IPS-20b (cell line): ENCODE measurements at regions not wholly inside any gene's neighbourhood (a gene's known extent, or its start where the extent isn't known, plus 50 kb on each side); places are given as distances from the start of the nearest gene placed in this dataset.
"Not testable (repeated sequence)": the region's sequence is repeated elsewhere in the genome, so short reads cannot be mapped to it uniquely, and the experiment has no call there.

Experiments
- H3K27ac ChIP-seq: one replicate; pipeline ENCODE4 v1.5.1; 2013; ENCODE audit warnings: low read length
- H3K27me3 ChIP-seq: 2 replicates; pipeline ENCODE4 v1.6.1; 2013; ENCODE audit warnings: mild to moderate bottlenecking, low read length, inconsistent platforms; ENCODE audit not compliant: insufficient read depth
- H3K36me3 ChIP-seq: 2 replicates; pipeline ENCODE4 v1.6.1; 2013; ENCODE audit warnings: low read depth, mild to moderate bottlenecking, inconsistent platforms, low read length, moderate library complexity; ENCODE audit not compliant: insufficient read depth
- H3K4me1 ChIP-seq: 2 replicates; pipeline ENCODE4 v1.6.1; 2013; ENCODE audit warnings: mild to moderate bottlenecking, control low read depth, inconsistent platforms, low read length, moderate library complexity; ENCODE audit not compliant: insufficient read depth
- H3K4me3 ChIP-seq: 2 replicates; pipeline ENCODE4 v1.5.1; 2013; ENCODE audit warnings: mild to moderate bottlenecking, low read length, inconsistent platforms
- H3K9ac ChIP-seq: 2 replicates; pipeline ENCODE4 v1.6.1; 2013; ENCODE audit warnings: low read depth, mild to moderate bottlenecking, inconsistent platforms, low read length, moderate library complexity
- H3K9me3 ChIP-seq: 2 replicates; pipeline ENCODE4 v1.6.1; 2013; ENCODE audit warnings: mild to moderate bottlenecking, low read depth, low read length, inconsistent platforms; ENCODE audit not compliant: insufficient read depth

DNA sequence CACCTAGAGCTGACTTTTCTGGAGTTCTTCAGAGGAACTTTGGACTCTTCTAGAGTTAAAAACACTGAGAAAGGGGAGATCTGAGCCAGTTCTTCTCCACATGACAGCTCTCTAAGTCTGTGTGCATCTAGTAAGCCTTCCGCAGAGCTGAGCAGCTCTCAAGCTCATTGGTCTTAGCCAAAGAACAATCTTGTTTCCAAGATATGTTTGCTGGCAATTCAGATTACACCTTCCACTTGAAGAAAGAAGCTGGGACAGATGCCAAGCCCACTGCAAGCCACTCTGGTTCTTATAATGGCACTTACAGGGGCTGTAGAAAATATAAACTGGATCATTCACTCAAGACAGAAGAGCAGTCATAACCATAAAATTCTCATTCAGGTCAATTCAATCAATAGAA, 134.1 kb upstream of the TOX3 start:
- no peaks in the 10 kb centered on the region for H3K27me3 ChIP-seq
- H3K9me3 ChIP-seq: 0 out of 2 replicates have a peak, but pooled peaks cover 4% of the 10 kb centered on the region
- no peaks in the 10 kb centered on the region for H3K4me1 ChIP-seq
- H3K4me3 ChIP-seq: no peak overlapping the region
- H3K27ac ChIP-seq: no peak overlapping the region
- H3K9ac ChIP-seq: no peak overlapping the region
- no peaks in the 10 kb centered on the region for H3K36me3 ChIP-seq

DNA sequence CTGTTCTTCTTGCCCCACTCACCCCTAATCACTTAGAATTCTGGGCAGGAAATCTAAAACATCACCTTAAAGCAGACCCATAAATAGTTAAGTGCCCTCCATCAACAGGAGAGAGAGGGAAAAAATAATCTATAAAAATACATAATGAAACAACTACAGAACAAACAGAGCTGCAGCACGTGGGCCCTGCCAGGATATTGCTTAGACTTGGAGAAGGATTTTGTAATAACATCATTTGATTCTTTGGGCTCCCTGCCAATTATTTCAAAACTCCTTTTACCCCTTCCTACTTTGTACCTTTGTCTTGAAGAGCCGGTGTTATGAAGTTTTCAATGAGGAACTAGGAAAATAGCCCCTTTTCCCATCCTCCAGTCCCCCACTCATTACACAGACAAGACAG, 130.6 kb upstream of the TOX3 start:
- no peaks in the 10 kb centered on the region for H3K4me1 ChIP-seq
- no peak overlapping the region for H3K4me3 ChIP-seq
- no peak overlapping the region for H3K27ac ChIP-seq
- no peak overlapping the region for H3K9ac ChIP-seq
- H3K36me3 ChIP-seq: no peaks in the 10 kb centered on the region
- no peaks in the 10 kb centered on the region for H3K27me3 ChIP-seq
- no peaks in the 10 kb centered on the region for H3K9me3 ChIP-seq

DNA sequence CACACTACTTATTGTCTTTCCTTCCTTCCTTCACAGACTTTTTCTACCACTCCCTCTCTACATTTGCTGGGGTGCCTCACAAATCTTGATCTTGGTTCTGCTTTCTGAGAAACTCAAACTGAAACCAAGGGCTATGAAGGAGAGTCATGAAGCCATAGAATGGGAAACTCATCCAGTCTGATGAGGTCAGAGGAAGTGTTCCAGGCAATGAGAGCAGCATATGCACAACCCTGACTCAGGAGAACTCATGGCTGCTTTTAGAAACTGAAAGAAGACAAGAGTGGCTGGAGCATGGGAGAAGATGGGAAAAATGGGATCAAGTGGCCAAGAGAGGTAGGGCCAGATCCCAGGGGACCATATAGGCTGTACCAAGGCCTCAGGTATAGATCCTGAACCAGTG, 130.0 kb upstream of the TOX3 start:
- Histone ChIP-seq H3K4me3 (no peak overlapping the region), H3K36me3 (no peaks in the 10 kb centered on the region), H3K27me3 (no peaks in the 10 kb centered on the region), H3K9ac (no peak overlapping the region), H3K27ac (no peak overlapping the region), H3K9me3 (no peaks in the 10 kb centered on the region), H3K4me1 (no peaks in the 10 kb centered on the region)

DNA sequence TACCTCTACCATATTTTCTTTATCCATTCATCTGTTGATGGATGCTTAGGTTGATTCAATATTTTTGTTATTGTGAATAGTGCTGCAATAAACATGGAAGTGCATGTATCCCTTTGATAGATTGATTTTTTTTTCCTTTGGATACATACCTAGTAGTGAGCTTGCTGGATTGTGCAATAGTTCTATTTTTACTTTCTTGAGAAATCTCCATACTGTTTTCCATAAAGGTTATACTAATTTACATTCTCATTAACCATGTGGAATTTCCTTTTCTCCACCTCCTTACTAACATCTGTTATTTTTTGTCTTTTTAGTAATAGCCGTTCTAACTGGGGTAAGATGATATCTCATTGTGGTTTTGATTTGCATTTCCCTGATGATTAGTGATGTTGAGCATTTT, 124.6 kb upstream of the TOX3 start:
- Histone ChIP-seq H3K27me3 (no peaks in the 10 kb centered on the region), H3K4me1 (no peaks in the 10 kb centered on the region), H3K36me3 (no peaks in the 10 kb centered on the region), H3K27ac (no peak overlapping the region), H3K9ac (no peak overlapping the region), H3K4me3 (no peak overlapping the region), H3K9me3 (no peaks in the 10 kb centered on the region)

DNA sequence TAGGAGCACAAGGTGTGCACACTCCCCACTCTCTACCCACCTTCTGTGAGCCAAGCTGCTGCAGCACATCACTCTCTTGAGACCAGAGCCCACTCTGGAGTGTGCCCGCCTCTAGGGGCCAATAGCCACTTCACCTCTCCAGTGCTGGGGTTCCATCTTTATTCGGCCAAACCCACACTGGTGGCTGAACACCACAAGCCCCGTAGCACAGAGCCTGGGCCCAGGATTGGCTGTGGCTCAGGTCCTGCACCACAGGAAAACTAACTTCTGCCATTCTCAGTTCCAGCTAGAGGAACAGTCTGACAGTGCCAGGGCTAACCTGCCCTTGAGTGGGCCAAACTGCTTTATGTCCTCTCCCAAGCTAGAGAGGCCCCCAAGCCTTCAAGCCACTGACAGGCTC, 111.0 kb upstream of the TOX3 start:
- H3K9ac ChIP-seq: no peak overlapping the region
- no peaks in the 10 kb centered on the region for H3K4me1 ChIP-seq
- no peak overlapping the region for H3K27ac ChIP-seq
- H3K36me3 ChIP-seq: no peaks in the 10 kb centered on the region
- no peak overlapping the region for H3K4me3 ChIP-seq
- no peaks in the 10 kb centered on the region for H3K27me3 ChIP-seq
- H3K9me3 ChIP-seq: no peaks in the 10 kb centered on the region; the same call in 1 of the 2 replicates

DNA sequence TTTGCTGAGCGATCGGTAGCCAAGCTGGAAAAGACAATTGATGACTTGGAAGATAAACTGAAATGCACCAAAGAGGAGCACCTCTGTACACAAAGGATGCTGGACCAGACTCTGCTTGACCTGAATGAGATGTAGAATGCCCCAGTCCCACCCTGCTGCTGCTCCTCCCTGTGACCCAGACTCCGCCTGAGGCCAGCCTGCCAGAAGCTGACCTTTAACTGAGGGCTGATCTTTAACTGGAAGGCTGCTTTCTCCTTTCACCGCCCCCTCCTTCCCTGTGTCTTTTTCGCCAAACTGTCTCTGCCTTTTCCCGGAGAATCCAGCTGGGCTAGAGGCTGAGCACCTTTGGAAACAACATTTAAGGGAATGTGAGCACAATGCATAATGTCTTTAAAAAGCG, 109.0 kb upstream of the TOX3 start:
- not testable (repeated sequence) for H3K9ac ChIP-seq, H3K27ac ChIP-seq, H3K4me1 ChIP-seq, H3K36me3 ChIP-seq, H3K9me3 ChIP-seq, H3K4me3 ChIP-seq, H3K27me3 ChIP-seq

DNA sequence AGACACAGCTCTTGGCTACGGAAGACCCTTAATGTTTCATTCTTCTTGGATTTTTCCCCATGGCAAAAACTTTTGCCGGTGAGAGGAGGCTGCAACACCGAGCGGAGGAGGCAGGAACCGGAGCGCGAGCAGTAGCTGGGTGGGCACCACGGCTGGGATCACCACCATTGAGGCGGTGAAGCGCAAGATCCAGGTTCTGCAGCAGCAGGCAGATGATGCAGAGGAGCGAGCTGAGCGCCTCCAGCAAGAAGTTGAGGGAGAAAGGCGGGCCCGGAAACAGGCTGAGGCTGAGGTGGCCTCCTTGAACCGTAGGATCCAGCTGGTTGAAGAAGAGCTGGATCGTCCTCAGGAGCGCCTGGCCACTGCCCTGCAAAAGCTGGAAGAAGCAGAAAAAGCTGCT, 108.2 kb upstream of the TOX3 start:
- H3K27me3 ChIP-seq, H3K4me3 ChIP-seq, H3K4me1 ChIP-seq, H3K9ac ChIP-seq, H3K9me3 ChIP-seq, H3K36me3 ChIP-seq, H3K27ac ChIP-seq: not testable (repeated sequence)

DNA sequence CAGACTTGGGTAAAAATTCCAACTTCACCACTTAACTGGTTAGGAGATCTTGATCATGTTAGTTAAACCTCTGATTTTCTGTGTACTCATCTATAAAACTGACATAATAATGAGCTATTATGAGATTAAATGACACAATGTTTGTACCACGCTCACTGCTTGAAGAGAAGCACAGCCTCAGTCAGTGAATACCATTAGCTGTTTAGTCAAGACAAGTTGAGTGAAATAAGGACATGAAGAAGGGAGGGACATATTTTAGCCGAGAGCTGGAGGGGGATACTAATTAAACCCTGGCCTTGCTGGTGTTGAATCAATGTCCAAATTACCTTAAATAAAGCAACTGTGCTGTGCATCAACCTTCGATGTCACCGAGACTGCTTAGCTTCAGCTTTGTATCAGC, 105.1 kb upstream of the TOX3 start:
- peaks cover 8% of the 10 kb centered on the region; the same call in 1 of the 2 replicates for H3K4me1 ChIP-seq
- no peak overlapping the region for H3K4me3 ChIP-seq
- no peak overlapping the region for H3K9ac ChIP-seq
- no peaks in the 10 kb centered on the region for H3K9me3 ChIP-seq
- no peak overlapping the region for H3K27ac ChIP-seq
- no peaks in the 10 kb centered on the region for H3K36me3 ChIP-seq
- H3K27me3 ChIP-seq: no peaks in the 10 kb centered on the region

DNA sequence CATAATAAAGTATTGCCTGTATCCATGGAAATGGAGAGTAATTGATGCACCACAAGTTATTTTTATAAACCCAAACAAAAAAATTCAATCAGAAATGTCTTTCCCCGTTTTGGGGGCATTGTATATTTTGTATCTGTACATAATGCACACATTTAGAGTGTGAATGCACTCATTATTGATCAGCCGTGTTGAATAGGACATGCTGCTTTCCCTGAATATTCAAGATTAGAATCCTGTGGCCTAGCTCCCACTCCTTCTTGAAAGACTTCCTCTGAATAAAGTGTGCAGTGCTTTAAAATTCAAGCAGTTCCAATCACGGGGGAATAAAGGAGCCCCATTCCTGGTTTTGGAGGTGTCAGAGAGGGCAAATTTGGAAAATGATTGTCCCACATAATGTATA, 103.8 kb upstream of the TOX3 start:
- Histone ChIP-seq H3K4me1 (peaks cover 12% of the 10 kb centered on the region; the same call in 1 of the 2 replicates), H3K9me3 (no peaks in the 10 kb centered on the region), H3K36me3 (no peaks in the 10 kb centered on the region), H3K27ac (no peak overlapping the region), H3K4me3 (no peak overlapping the region), H3K9ac (no peak overlapping the region), H3K27me3 (no peaks in the 10 kb centered on the region)

DNA sequence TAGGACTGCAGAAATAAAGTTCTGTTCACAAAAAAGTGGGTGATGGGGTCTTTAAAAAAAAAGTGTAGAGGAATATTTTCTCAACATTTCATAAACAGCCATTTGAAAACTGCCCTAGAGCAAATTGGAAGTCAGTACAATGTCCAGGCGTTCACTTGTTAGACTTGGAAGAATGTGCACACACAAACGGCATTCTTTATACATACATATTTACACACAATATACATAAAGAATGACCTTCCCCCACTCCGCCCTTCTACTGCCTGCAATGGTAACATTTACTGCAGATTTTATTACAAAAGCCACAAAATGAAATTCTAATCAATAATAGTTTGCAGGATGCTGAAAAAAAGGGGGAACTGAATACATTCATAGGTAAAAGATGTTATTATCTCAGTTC, 103.4 kb upstream of the TOX3 start:
- H3K27me3 ChIP-seq: no peaks in the 10 kb centered on the region
- H3K36me3 ChIP-seq: no peaks in the 10 kb centered on the region
- H3K4me1 ChIP-seq: peaks cover 12% of the 10 kb centered on the region; the same call in 1 of the 2 replicates
- no peak overlapping the region for H3K27ac ChIP-seq
- no peaks in the 10 kb centered on the region for H3K9me3 ChIP-seq
- H3K9ac ChIP-seq: no peak overlapping the region
- H3K4me3 ChIP-seq: no peak overlapping the region

DNA sequence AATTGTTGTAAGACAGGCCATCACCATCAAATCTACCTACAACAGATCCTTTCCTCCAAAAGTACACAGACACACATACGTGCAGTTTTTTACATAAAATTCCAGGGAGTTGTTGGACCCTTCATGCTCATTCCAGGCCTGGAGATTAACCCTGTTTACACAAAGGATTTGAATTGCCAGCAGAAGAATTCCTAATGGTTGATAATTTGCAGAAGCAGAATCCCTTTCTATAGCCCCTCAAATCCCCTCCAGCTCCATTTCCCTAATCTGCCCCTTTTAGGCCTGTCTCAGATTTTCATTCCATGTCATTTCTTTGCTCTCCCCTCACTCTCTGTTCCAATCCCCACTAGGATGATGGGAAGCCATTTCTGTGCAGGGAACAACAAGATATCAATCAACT, 102.9 kb upstream of the TOX3 start:
- no peaks in the 10 kb centered on the region for H3K27me3 ChIP-seq
- no peaks in the 10 kb centered on the region for H3K9me3 ChIP-seq
- no peaks in the 10 kb centered on the region for H3K36me3 ChIP-seq
- no peak overlapping the region for H3K4me3 ChIP-seq
- H3K4me1 ChIP-seq: peaks cover 12% of the 10 kb centered on the region; the same call in 1 of the 2 replicates
- no peak overlapping the region for H3K27ac ChIP-seq
- no peak overlapping the region for H3K9ac ChIP-seq

DNA sequence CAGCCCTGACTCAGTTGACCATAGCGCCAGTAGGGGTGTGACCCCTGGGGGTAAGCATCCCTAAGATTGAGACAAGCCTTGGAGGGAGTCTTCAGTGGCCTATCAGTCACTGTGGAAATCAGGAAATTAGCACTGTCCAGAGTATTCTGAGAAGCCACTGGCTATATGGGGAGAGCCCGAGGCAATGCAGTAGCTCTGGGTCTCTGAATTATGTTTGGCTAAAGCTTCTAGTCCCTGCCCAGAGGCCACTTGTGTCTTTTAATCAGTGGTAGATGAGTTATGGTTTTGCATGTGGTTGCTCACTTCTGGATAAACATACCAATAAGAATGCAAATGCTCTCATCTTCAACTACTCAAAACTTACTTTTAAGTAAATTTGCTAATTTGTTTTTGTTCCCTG, 100.6 kb upstream of the TOX3 start:
- no peak overlapping the region for H3K27ac ChIP-seq
- H3K36me3 ChIP-seq: no peaks in the 10 kb centered on the region
- H3K4me1 ChIP-seq: peaks cover 12% of the 10 kb centered on the region; the same call in 1 of the 2 replicates
- no peaks in the 10 kb centered on the region for H3K9me3 ChIP-seq
- no peak overlapping the region for H3K4me3 ChIP-seq
- no peaks in the 10 kb centered on the region for H3K27me3 ChIP-seq
- H3K9ac ChIP-seq: no peak overlapping the region

DNA sequence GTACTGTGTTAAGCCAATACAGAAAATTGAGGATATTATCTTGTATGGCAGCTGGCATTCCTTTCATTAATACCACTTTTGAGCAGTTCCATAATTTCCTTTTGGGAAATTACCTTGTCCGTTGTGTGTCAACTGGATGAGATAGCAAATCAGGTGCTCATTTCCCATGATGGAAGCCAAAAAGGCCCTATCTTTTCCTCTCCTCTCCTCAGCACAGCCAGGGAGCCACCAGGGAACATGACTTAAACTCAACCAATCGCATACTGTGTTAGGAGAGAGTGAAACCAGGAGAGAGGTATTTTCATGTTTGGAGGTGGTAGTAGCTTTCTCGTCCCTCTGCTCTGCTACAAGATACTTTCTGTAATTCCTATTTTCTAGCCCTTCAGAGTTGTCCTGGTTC, 96.1 kb upstream of the TOX3 start:
- H3K36me3 ChIP-seq: no peaks in the 10 kb centered on the region
- no peak overlapping the region for H3K4me3 ChIP-seq
- no peak overlapping the region for H3K9ac ChIP-seq

More for the DNA sequence above, 96.1 kb upstream of the TOX3 start:
- no peaks in the 10 kb centered on the region for H3K27me3 ChIP-seq
- H3K9me3 ChIP-seq: no peaks in the 10 kb centered on the region
- H3K27ac ChIP-seq: no peak overlapping the region
- peaks cover 12% of the 10 kb centered on the region; the same call in 1 of the 2 replicates for H3K4me1 ChIP-seq
